ENCODE measurements at regions not wholly inside any gene's neighbourhood (a gene's known extent, or its start where the extent isn't known, plus 50 kb on each side); places are given as distances from the start of the nearest gene placed in this dataset.

GRCh38 chr12:74145328-74145727 is 392.3 kb upstream of the ATXN7L3B start:
- Mint-ChIP-seq H3K27ac (no peak overlapping the region), H3K4me3 (no peak overlapping the region), H3K36me3 (ENCODE audit: low read depth) (no peaks in the 10 kb centered on the region), H3K9me3 (peaks cover 2% of the 10 kb centered on the region), H3K27me3 (no peaks in the 10 kb centered on the region), H3K4me1 (ENCODE audit: low read depth) (no peaks in the 10 kb centered on the region)
- H3K27me3 ChIP-seq (ENCODE audit: control insufficient read depth in 1 of 2, insufficient read depth in 2 of 2, low read length in 2 of 2): no peaks in the 10 kb centered on the region
- TF ChIP-seq CTCF (IDR thresholded peaks at IDR 0.05): no peak
- H3K4me1 ChIP-seq (ENCODE audit: insufficient read depth, low read length): no peaks in the 10 kb centered on the region
- intact Hi-C loops (cut with DNase I, micrococcal nuclease): no loop called here
- H3K9me3 ChIP-seq (ENCODE audit: control insufficient read depth in 1 of 2, insufficient read depth in 1 of 2, low read length in 2 of 2): no peaks in the 10 kb centered on the region
- DNase-seq: no peak
- no peaks in the 10 kb centered on the region for H3K36me3 ChIP-seq (ENCODE audit: insufficient read depth, low read length)
- no peak for ATAC-seq (ENCODE audit: poor library complexity)
- H3K4me3 ChIP-seq (ENCODE audit: low read length): no peak overlapping the region
- ChIA-PET POLR2A (no interaction called here), CTCF (no interaction called here)
- no peak overlapping the region for H3K27ac ChIP-seq (ENCODE audit: low read depth in 1 of 2, low read length in 2 of 2)

- Mint-ChIP-seq H3K27me3 (no peaks in the 10 kb centered on the region), H3K4me3 (no peak overlapping the region), H3K4me1 (ENCODE audit: low read depth) (no peaks in the 10 kb centered on the region), H3K27ac (no peak overlapping the region), H3K9me3 (peaks cover 2% of the 10 kb centered on the region), H3K36me3 (ENCODE audit: low read depth) (no peaks in the 10 kb centered on the region)
- H3K9me3 ChIP-seq (ENCODE audit: control insufficient read depth in 1 of 2, insufficient read depth in 1 of 2, low read length in 2 of 2): no peaks in the 10 kb centered on the region
- no peaks in the 10 kb centered on the region for H3K27me3 ChIP-seq (ENCODE audit: control insufficient read depth in 1 of 2, insufficient read depth in 2 of 2, low read length in 2 of 2)
- DNase-seq (no peak), ATAC-seq (ENCODE audit: poor library complexity) (no peak)
- intact Hi-C loops (cut with DNase I, micrococcal nuclease): no loop called here
- no peaks in the 10 kb centered on the region for H3K4me1 ChIP-seq (ENCODE audit: insufficient read depth, low read length)
- no peak overlapping the region for H3K4me3 ChIP-seq (ENCODE audit: low read length)
- H3K27ac ChIP-seq (ENCODE audit: low read depth in 1 of 2, low read length in 2 of 2): no peak overlapping the region
- CTCF ChIA-PET: no interaction called here
- TF ChIP-seq CTCF (IDR thresholded peaks at IDR 0.05): no peak
- H3K36me3 ChIP-seq (ENCODE audit: insufficient read depth, low read length): no peaks in the 10 kb centered on the region
- POLR2A ChIA-PET: no interaction called here
Observed at GRCh38 chr12:74148849-74149248, 388.8 kb upstream of the ATXN7L3B start.

GRCh38 chr12:74152370-74152769 is 385.3 kb upstream of the ATXN7L3B start:
- Mint-ChIP-seq H3K9me3 (no peaks in the 10 kb centered on the region), H3K4me1 (ENCODE audit: low read depth) (no peaks in the 10 kb centered on the region), H3K36me3 (ENCODE audit: low read depth) (no peaks in the 10 kb centered on the region), H3K27me3 (no peaks in the 10 kb centered on the region), H3K27ac (no peak overlapping the region), H3K4me3 (no peak overlapping the region)
- no peak for TF ChIP-seq CTCF (IDR thresholded peaks at IDR 0.05)
- H3K4me3 ChIP-seq (ENCODE audit: low read length): no peak overlapping the region
- no peaks in the 10 kb centered on the region for H3K36me3 ChIP-seq (ENCODE audit: insufficient read depth, low read length)
- no peak for ATAC-seq (ENCODE audit: poor library complexity)
- ChIA-PET POLR2A (no interaction called here), CTCF (no interaction called here)
- DNase-seq: no peak
- no peaks in the 10 kb centered on the region for H3K4me1 ChIP-seq (ENCODE audit: insufficient read depth, low read length)
- H3K27me3 ChIP-seq (ENCODE audit: control insufficient read depth in 1 of 2, insufficient read depth in 2 of 2, low read length in 2 of 2): no peaks in the 10 kb centered on the region
- intact Hi-C loops (cut with DNase I, micrococcal nuclease): no loop called here
- no peaks in the 10 kb centered on the region for H3K9me3 ChIP-seq (ENCODE audit: control insufficient read depth in 1 of 2, insufficient read depth in 1 of 2, low read length in 2 of 2)
- no peak overlapping the region for H3K27ac ChIP-seq (ENCODE audit: low read depth in 1 of 2, low read length in 2 of 2)
